ENCODE measurements at regions not wholly inside any gene's neighbourhood (a gene's known extent, or its start where the extent isn't known, plus 50 kb on each side); places are given as distances from the start of the nearest gene placed in this dataset.
"Not testable (repeated sequence)": the region's sequence is repeated elsewhere in the genome, so short reads cannot be mapped to it uniquely, and the experiment has no call there.

- no peak overlapping the region for H3K4me3 ChIP-seq (ENCODE audit: low read depth, low read length)
- H3K36me3 ChIP-seq (ENCODE audit: control insufficient read depth, insufficient read depth, low read length): no peaks in the 10 kb centered on the region
- peaks cover 3% of the 10 kb centered on the region for H3K4me1 ChIP-seq (ENCODE audit: control insufficient read depth, insufficient read depth, low read length)
- no peaks in the 10 kb centered on the region for H3K9me3 ChIP-seq (ENCODE audit: control insufficient read depth, insufficient read depth, low read length)
- H3K27me3 ChIP-seq (ENCODE audit: control insufficient read depth, insufficient read depth, low read length): no peaks in the 10 kb centered on the region
- H3K9ac ChIP-seq (ENCODE audit: low read depth, low read length): no peak overlapping the region
Observed at GRCh38 chr2:166773308-166773949, 114.9 kb upstream of the XIRP2 start.

DNA sequence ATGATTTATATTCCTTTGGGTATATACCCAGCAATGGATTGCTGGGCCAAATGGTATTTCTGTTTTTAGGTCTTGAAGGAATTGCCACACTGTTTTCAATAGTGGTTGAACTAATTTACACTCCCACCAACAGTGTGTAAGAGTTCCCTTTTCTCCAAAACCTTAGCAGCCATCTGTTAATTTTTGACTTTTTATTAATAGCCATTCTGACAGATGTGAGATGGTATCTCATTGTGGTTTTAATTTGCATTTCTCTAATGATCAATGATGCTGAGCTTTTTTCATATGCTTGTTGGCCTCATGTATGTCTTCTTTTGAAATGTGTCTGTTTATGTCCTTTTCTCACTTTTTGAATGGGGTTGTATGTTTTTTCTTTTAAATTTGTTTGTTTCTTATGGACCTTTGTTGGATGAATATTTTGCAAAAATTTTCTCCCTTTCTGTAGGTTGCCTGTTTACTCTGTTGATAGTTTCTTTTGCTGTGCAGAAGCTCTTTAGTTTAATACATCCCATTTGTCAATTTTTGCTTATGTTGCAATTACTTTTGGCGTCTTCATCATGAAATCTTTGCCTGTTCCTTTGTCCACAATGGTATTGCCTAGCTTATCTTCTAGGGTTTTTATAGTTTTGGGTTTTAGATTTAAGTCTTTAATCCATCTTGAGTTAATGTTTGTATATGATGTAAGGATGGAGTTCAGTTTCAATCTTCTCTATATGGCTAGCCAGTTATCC, 119.7 kb upstream of the XIRP2 start:
- Histone ChIP-seq H3K4me1 (ENCODE audit: control insufficient read depth, insufficient read depth, low read length) (peaks cover 12% of the 10 kb centered on the region), H3K4me3 (ENCODE audit: low read depth, low read length) (no peak overlapping the region), H3K9me3 (ENCODE audit: control insufficient read depth, insufficient read depth, low read length) (no peaks in the 10 kb centered on the region), H3K36me3 (ENCODE audit: control insufficient read depth, insufficient read depth, low read length) (no peaks in the 10 kb centered on the region), H3K9ac (ENCODE audit: low read depth, low read length) (no peak overlapping the region), H3K27me3 (ENCODE audit: control insufficient read depth, insufficient read depth, low read length) (no peaks in the 10 kb centered on the region)

DNA sequence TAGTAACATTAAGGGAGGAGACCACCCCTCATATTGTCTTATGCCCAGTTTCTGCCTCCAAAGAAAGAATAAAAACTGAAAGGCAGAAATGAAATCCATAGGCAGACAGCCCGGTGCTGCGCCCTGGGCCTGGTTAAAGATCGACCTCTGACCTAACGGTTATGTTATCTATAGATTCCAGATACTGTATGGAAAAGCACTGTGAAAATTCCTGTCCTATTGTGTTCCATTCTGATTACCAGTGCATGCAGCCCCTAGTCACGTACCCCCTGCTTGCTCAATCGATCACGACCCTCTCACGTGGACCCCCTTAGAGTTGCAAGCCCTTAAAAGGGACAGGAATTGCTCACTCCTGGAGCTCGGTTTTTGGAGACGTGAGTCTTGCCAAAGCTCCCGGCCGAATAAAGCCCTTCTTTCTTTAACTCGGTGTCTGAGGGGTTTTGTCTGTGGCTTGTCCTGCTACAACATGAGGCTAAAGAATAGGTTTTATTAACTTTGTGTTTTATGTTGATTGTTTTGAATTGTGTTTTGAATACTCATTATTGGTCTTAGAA, 121.4 kb upstream of the XIRP2 start:
- not testable (repeated sequence) for H3K9me3 ChIP-seq (ENCODE audit: control insufficient read depth, insufficient read depth, low read length); H3K9ac ChIP-seq (ENCODE audit: low read depth, low read length); H3K36me3 ChIP-seq (ENCODE audit: control insufficient read depth, insufficient read depth, low read length); H3K4me1 ChIP-seq (ENCODE audit: control insufficient read depth, insufficient read depth, low read length); H3K27me3 ChIP-seq (ENCODE audit: control insufficient read depth, insufficient read depth, low read length); H3K4me3 ChIP-seq (ENCODE audit: low read depth, low read length)

DNA sequence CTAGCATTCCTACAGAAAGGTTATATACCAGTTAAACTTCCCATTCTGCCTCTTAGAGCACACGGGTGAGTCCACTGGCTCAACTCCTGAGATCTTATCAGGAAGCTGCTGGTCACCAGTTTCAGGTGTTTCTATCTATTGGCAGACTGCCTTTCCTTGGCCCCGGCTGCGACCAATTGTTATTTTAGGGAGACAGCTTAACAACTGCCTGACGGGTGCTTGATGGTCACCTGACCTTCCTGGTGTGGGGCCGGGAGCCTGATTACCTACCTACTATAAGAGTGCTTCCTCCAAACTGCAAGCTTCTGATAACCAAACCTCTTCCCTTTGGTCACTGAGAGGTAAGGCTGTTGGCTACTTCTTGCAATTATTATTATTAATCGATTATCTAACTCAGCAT, 122.1 kb upstream of the XIRP2 start:
- peaks cover 9% of the 10 kb centered on the region for H3K4me1 ChIP-seq (ENCODE audit: control insufficient read depth, insufficient read depth, low read length)
- no peaks in the 10 kb centered on the region for H3K27me3 ChIP-seq (ENCODE audit: control insufficient read depth, insufficient read depth, low read length)
- no peaks in the 10 kb centered on the region for H3K36me3 ChIP-seq (ENCODE audit: control insufficient read depth, insufficient read depth, low read length)
- H3K9ac ChIP-seq (ENCODE audit: low read depth, low read length): no peak overlapping the region
- no peaks in the 10 kb centered on the region for H3K9me3 ChIP-seq (ENCODE audit: control insufficient read depth, insufficient read depth, low read length)
- no peak overlapping the region for H3K4me3 ChIP-seq (ENCODE audit: low read depth, low read length)

DNA sequence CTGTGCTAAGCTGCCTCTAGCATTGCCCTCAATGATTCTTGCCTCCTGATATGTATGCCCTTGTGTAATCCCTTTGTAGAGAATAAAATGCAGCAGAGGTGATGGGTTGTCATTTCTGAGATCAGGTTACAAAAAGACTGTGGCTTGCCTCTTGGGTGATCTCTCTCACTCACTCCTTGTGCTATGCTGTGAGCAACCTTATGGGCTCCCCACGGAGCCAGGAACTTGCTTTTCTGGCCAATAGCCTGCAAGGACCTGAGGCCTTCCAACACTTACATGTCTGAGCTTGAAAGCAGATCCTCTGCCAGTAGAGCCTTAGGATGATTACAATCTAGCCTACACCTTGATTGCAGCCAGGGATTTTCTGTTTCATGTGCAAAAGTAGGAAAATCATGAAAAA, 123.1 kb upstream of the XIRP2 start:
- Histone ChIP-seq H3K4me3 (ENCODE audit: low read depth, low read length) (no peak overlapping the region), H3K36me3 (ENCODE audit: control insufficient read depth, insufficient read depth, low read length) (no peaks in the 10 kb centered on the region), H3K9me3 (ENCODE audit: control insufficient read depth, insufficient read depth, low read length) (no peaks in the 10 kb centered on the region), H3K9ac (ENCODE audit: low read depth, low read length) (no peak overlapping the region), H3K27me3 (ENCODE audit: control insufficient read depth, insufficient read depth, low read length) (no peaks in the 10 kb centered on the region), H3K4me1 (ENCODE audit: control insufficient read depth, insufficient read depth, low read length) (peaks cover 9% of the 10 kb centered on the region)

- H3K4me1 ChIP-seq (ENCODE audit: control insufficient read depth, insufficient read depth, low read length): peaks cover 9% of the 10 kb centered on the region
- H3K4me3 ChIP-seq (ENCODE audit: low read depth, low read length): no peak overlapping the region
- H3K36me3 ChIP-seq (ENCODE audit: control insufficient read depth, insufficient read depth, low read length): no peaks in the 10 kb centered on the region
- no peaks in the 10 kb centered on the region for H3K27me3 ChIP-seq (ENCODE audit: control insufficient read depth, insufficient read depth, low read length)
- H3K9ac ChIP-seq (ENCODE audit: low read depth, low read length): no peak overlapping the region
- H3K9me3 ChIP-seq (ENCODE audit: control insufficient read depth, insufficient read depth, low read length): no peaks in the 10 kb centered on the region
Observed at GRCh38 chr2:166764702-166765101, 123.6 kb upstream of the XIRP2 start.

DNA sequence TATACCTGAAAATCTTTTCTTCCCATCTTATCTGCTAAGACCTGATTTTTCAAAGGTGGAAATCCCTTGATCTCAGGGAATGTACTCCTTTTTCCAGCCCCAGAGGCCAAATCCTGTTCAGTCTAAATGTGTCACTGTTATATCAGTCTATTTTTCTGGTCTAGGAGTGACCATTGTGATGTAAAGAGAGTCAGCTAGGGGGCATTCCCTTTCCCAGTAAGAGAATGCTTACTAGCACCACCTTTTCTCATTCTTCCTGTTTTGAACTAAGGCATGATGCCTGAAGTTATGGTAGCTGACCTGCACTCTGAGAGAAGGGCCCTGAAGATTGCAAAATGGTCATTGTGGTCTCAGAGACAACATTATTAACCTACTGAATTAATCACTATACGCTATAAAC, 124.1 kb upstream of the XIRP2 start:
- Histone ChIP-seq H3K27me3 (ENCODE audit: control insufficient read depth, insufficient read depth, low read length) (no peaks in the 10 kb centered on the region), H3K4me3 (ENCODE audit: low read depth, low read length) (no peak overlapping the region), H3K36me3 (ENCODE audit: control insufficient read depth, insufficient read depth, low read length) (no peaks in the 10 kb centered on the region), H3K9me3 (ENCODE audit: control insufficient read depth, insufficient read depth, low read length) (no peaks in the 10 kb centered on the region), H3K9ac (ENCODE audit: low read depth, low read length) (no peak overlapping the region), H3K4me1 (ENCODE audit: control insufficient read depth, insufficient read depth, low read length) (peaks cover 9% of the 10 kb centered on the region)

DNA sequence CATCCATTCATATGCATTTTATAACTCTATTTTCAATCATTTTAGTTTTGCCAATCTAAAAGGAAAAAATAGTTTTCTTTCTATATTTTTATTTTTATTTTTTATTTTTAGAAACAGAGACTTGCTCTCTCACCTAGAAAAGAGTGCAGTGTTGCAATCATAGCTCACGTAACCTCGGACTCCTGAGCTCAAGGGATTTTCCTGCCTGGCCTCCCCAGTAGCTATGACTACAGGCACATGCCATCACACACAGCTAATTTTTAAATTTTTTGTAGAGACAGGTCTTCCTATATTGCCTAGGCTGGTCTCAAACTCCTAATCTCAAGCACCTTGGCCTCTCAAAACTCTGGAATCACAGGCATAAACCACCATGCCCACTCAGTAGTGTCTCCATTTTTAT, 125.5 kb upstream of the XIRP2 start:
- H3K9ac ChIP-seq (ENCODE audit: low read depth, low read length): no peak overlapping the region
- H3K4me3 ChIP-seq (ENCODE audit: low read depth, low read length): no peak overlapping the region
- no peaks in the 10 kb centered on the region for H3K9me3 ChIP-seq (ENCODE audit: control insufficient read depth, insufficient read depth, low read length)
- H3K36me3 ChIP-seq (ENCODE audit: control insufficient read depth, insufficient read depth, low read length): no peaks in the 10 kb centered on the region
- H3K4me1 ChIP-seq (ENCODE audit: control insufficient read depth, insufficient read depth, low read length): peaks cover 9% of the 10 kb centered on the region
- no peaks in the 10 kb centered on the region for H3K27me3 ChIP-seq (ENCODE audit: control insufficient read depth, insufficient read depth, low read length)

- H3K4me1 ChIP-seq (ENCODE audit: control insufficient read depth, insufficient read depth, low read length): peaks cover under 1% of the 10 kb centered on the region
- no peak overlapping the region for H3K4me3 ChIP-seq (ENCODE audit: low read depth, low read length)
- H3K27me3 ChIP-seq (ENCODE audit: control insufficient read depth, insufficient read depth, low read length): no peaks in the 10 kb centered on the region
- H3K36me3 ChIP-seq (ENCODE audit: control insufficient read depth, insufficient read depth, low read length): no peaks in the 10 kb centered on the region
- H3K9me3 ChIP-seq (ENCODE audit: control insufficient read depth, insufficient read depth, low read length): no peaks in the 10 kb centered on the region
- no peak overlapping the region for H3K9ac ChIP-seq (ENCODE audit: low read depth, low read length)
Observed at GRCh38 chr2:166758956-166759355, 129.3 kb upstream of the XIRP2 start.

DNA sequence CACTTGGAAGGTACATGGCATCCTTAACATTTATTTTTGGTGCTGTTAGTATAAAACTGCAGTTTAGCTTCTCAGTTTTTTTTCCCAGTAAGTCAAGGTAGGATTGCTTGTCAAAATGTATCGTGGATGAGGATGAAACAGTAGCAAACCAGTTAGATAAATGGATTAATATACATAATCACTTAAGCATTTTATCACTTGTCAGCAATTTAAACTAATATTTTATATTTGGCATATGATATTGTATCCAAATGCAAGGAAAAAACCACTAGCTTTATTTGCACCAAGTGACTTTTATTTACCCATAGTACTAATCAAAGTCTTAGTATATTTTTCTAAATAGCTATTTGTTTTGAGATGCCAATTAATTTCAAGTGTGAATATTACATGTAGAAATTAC, 137.7 kb upstream of the XIRP2 start:
- H3K27me3 ChIP-seq (ENCODE audit: control insufficient read depth, insufficient read depth, low read length): no peaks in the 10 kb centered on the region
- no peak overlapping the region for H3K4me3 ChIP-seq (ENCODE audit: low read depth, low read length)
- H3K9ac ChIP-seq (ENCODE audit: low read depth, low read length): no peak overlapping the region

DNA sequence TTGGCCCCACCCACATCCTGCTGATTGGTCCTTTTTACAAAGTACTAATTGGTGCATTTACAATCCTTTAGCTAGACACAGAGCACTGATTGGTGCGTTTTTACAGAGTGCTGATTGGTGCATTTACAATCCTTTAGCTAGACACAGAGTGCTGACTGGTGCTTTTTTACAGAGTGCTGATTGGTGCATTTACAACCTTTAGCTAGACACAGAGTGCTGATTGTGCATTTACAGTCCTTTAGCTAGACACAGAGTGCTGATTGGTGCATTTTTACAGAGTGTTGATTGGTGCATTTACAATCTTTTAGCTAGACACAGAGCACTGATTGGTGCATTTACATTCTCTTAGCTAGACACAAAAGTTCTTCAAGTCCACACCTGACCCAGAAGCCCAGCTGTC, 144.2 kb upstream of the XIRP2 start:
- not testable (repeated sequence) for H3K4me3 ChIP-seq (ENCODE audit: low read depth, low read length); H3K9ac ChIP-seq (ENCODE audit: low read depth, low read length); H3K36me3 ChIP-seq (ENCODE audit: control insufficient read depth, insufficient read depth, low read length); H3K27me3 ChIP-seq (ENCODE audit: control insufficient read depth, insufficient read depth, low read length); H3K9me3 ChIP-seq (ENCODE audit: control insufficient read depth, insufficient read depth, low read length); H3K4me1 ChIP-seq (ENCODE audit: control insufficient read depth, insufficient read depth, low read length)

More for the DNA sequence above, 137.7 kb upstream of the XIRP2 start:
- H3K36me3 ChIP-seq (ENCODE audit: control insufficient read depth, insufficient read depth, low read length): no peaks in the 10 kb centered on the region
- H3K4me1 ChIP-seq (ENCODE audit: control insufficient read depth, insufficient read depth, low read length): no peaks in the 10 kb centered on the region
- H3K9me3 ChIP-seq (ENCODE audit: control insufficient read depth, insufficient read depth, low read length): no peaks in the 10 kb centered on the region

- H3K9me3 ChIP-seq (ENCODE audit: control insufficient read depth, insufficient read depth, low read length); H3K4me3 ChIP-seq (ENCODE audit: low read depth, low read length); H3K27me3 ChIP-seq (ENCODE audit: control insufficient read depth, insufficient read depth, low read length); H3K36me3 ChIP-seq (ENCODE audit: control insufficient read depth, insufficient read depth, low read length); H3K4me1 ChIP-seq (ENCODE audit: control insufficient read depth, insufficient read depth, low read length); H3K9ac ChIP-seq (ENCODE audit: low read depth, low read length): not testable (repeated sequence)
Observed at GRCh38 chr2:166743482-166743881, 144.8 kb upstream of the XIRP2 start.
